Loucy (cell line): ENCODE measurements at regions not wholly inside any gene's neighbourhood (a gene's known extent, or its start where the extent isn't known, plus 50 kb on each side); places are given as distances from the start of the nearest gene placed in this dataset.
"Not testable (repeated sequence)": the region's sequence is repeated elsewhere in the genome, so short reads cannot be mapped to it uniquely, and the experiment has no call there.

Experiments used
- H2AFZ ChIP-seq: fragments of 200-600 bp; sonication (generic); 2 replicates; pipeline ENCODE4 v1.6.0; 2016; ENCODE audit warnings: antibody characterized with exemption, mild to moderate bottlenecking, low read length, moderate library complexity
- H3F3A ChIP-seq: fragments of 200-600 bp; 2 replicates; pipeline ENCODE4 v1.6.0; 2016; ENCODE audit warnings: antibody characterized with exemption, low read depth, mild to moderate bottlenecking
- H3K27me3 ChIP-seq: fragments of 200-600 bp; sonication (generic); 2 replicates; pipeline ENCODE4 v1.6.1; 2014; ENCODE audit warnings: low read length, mild to moderate bottlenecking; ENCODE audit not compliant: insufficient read depth, poor library complexity, severe bottlenecking
- H3K36me3 ChIP-seq: fragments of 200-600 bp; sonication (generic); 2 replicates; pipeline ENCODE4 v1.6.1; 2016; ENCODE audit warnings: low read length; ENCODE audit not compliant: insufficient read depth
- H3K4me1 ChIP-seq: fragments of 200-600 bp; sonication (generic); 2 replicates; pipeline ENCODE4 v1.5.1; 2014; ENCODE audit warnings: low read length, mild to moderate bottlenecking; ENCODE audit not compliant: insufficient read depth, poor library complexity, severe bottlenecking
- H3K4me2 ChIP-seq: fragments of 200-600 bp; sonication (generic); 2 replicates; pipeline ENCODE4 v1.6.0; 2014; ENCODE audit warnings: antibody characterized with exemption, low read length, low read depth, mild to moderate bottlenecking; ENCODE audit not compliant: poor library complexity, severe bottlenecking
- H3K4me3 ChIP-seq: fragments of 200-600 bp; sonication (generic); 2 replicates; pipeline ENCODE4 v1.5.1; 2014; ENCODE audit warnings: low read length, mild to moderate bottlenecking, mixed read lengths; ENCODE audit not compliant: poor library complexity, severe bottlenecking
- H3K79me2 ChIP-seq: fragments of 200-600 bp; sonication (generic); 2 replicates; pipeline ENCODE4 v1.6.1; 2014; ENCODE audit warnings: low read length; ENCODE audit not compliant: insufficient read depth
- H3K9ac ChIP-seq: fragments of 200-600 bp; sonication (generic); 2 replicates; pipeline ENCODE4 v1.6.0; 2014; ENCODE audit warnings: mild to moderate bottlenecking, low read depth, low read length, moderate library complexity; ENCODE audit not compliant: poor library complexity, severe bottlenecking
- H3K9me2 ChIP-seq: fragments of 200-600 bp; sonication (generic); replicated peaks from 2 replicates; pipeline ENCODE4 v1.6.1; 2016; ENCODE audit warnings: low read depth, low read length, mixed read lengths
- H3K9me3 ChIP-seq: fragments of 200-600 bp; sonication (generic); 2 replicates; pipeline ENCODE4 v1.6.1; 2014; ENCODE audit warnings: mild to moderate bottlenecking, antibody characterized with exemption, low read length, low read depth; ENCODE audit not compliant: insufficient read depth
- H4K20me1 ChIP-seq: fragments of 200-600 bp; sonication (generic); 2 replicates; pipeline ENCODE4 v1.6.0; 2014; ENCODE audit warnings: antibody characterized with exemption, low read length, mild to moderate bottlenecking; ENCODE audit not compliant: insufficient read depth, poor library complexity, severe bottlenecking
- CTCF ChIP-seq: fragments of 200-600 bp; sonication (generic); conservative IDR thresholded peaks from 2 replicates; pipeline ENCODE4 v1.5.1; 2014; ENCODE audit warnings: mild to moderate bottlenecking, antibody characterized with exemption, low read length
- EZH2phosphoT487 ChIP-seq: fragments of 200-600 bp; IDR thresholded peaks from 2 replicates; pipeline ENCODE4 v1.6.1; 2018; ENCODE audit warnings: antibody characterized with exemption, mild to moderate bottlenecking, moderate library complexity, borderline replicate concordance

GRCh38 chr5:32534041-32534440 is 51.3 kb upstream of the SUB1 start:
- Histone ChIP-seq H3K9ac (no peak overlapping the region), H3K27me3 (no peaks in the 10 kb centered on the region), H4K20me1 (no peaks in the 10 kb centered on the region), H3F3A (no peaks in the 10 kb centered on the region), H3K9me2 (no peaks in the 10 kb centered on the region), H3K4me1 (peaks cover 9% of the 10 kb centered on the region), H3K4me3 (no peak overlapping the region), H3K9me3 (no peaks in the 10 kb centered on the region), H3K4me2 (no peak overlapping the region), H3K36me3 (no peaks in the 10 kb centered on the region), H3K79me2 (no peaks in the 10 kb centered on the region), H2AFZ (no peak overlapping the region)
- no peak for TF ChIP-seq EZH2phosphoT487
- TF ChIP-seq CTCF, result no peak

- Histone ChIP-seq H3K4me3 (no peak overlapping the region), H2AFZ (no peak overlapping the region)
Observed at GRCh38 chr5:32531885-32532520, 53.4 kb upstream of the SUB1 start.

GRCh38 chr5:32527321-32527720 is 58.0 kb upstream of the SUB1 start:
- H3K4me2 ChIP-seq, H3K4me1 ChIP-seq, H3F3A ChIP-seq, H3K79me2 ChIP-seq, H4K20me1 ChIP-seq, H3K9ac ChIP-seq, H3K4me3 ChIP-seq, H3K36me3 ChIP-seq, H3K9me2 ChIP-seq, H2AFZ ChIP-seq, H3K9me3 ChIP-seq, H3K27me3 ChIP-seq: not testable (repeated sequence)

More at GRCh38 chr5:32531885-32532520, 53.4 kb upstream of the SUB1 start:
- H3K9me3 ChIP-seq, result no peaks in the 10 kb centered on the region
- H3K79me2 ChIP-seq, result no peaks in the 10 kb centered on the region
- TF ChIP-seq EZH2phosphoT487, result no peak
- no peak for TF ChIP-seq CTCF
- no peak overlapping the region for H3K4me2 ChIP-seq
- peaks cover 4% of the 10 kb centered on the region for H3K4me1 ChIP-seq
- H3K9ac ChIP-seq, result no peak overlapping the region
- no peaks in the 10 kb centered on the region for H3F3A ChIP-seq
- H3K9me2 ChIP-seq, result no peaks in the 10 kb centered on the region
- no peaks in the 10 kb centered on the region for H4K20me1 ChIP-seq
- no peaks in the 10 kb centered on the region for H3K36me3 ChIP-seq
- no peaks in the 10 kb centered on the region for H3K27me3 ChIP-seq

GRCh38 chr5:32526810-32527209 is 58.5 kb upstream of the SUB1 start:
- no peaks in the 10 kb centered on the region for H3K36me3 ChIP-seq
- H3K9me2 ChIP-seq, result no peaks in the 10 kb centered on the region
- no peaks in the 10 kb centered on the region for H3K4me1 ChIP-seq
- H3F3A ChIP-seq, result no peaks in the 10 kb centered on the region
- H3K9me3 ChIP-seq, result no peaks in the 10 kb centered on the region
- TF ChIP-seq EZH2phosphoT487 (no peak), CTCF (no peak)
- no peak overlapping the region for H3K4me3 ChIP-seq
- no peaks in the 10 kb centered on the region for H3K27me3 ChIP-seq
- no peak overlapping the region for H2AFZ ChIP-seq
- no peaks in the 10 kb centered on the region for H4K20me1 ChIP-seq
- H3K79me2 ChIP-seq, result no peaks in the 10 kb centered on the region
- no peak overlapping the region for H3K4me2 ChIP-seq
- no peak overlapping the region for H3K9ac ChIP-seq
